ENCODE measurements at regions not wholly inside any gene's neighbourhood (a gene's known extent, or its start where the extent isn't known, plus 50 kb on each side); places are given as distances from the start of the nearest gene placed in this dataset.

DNA sequence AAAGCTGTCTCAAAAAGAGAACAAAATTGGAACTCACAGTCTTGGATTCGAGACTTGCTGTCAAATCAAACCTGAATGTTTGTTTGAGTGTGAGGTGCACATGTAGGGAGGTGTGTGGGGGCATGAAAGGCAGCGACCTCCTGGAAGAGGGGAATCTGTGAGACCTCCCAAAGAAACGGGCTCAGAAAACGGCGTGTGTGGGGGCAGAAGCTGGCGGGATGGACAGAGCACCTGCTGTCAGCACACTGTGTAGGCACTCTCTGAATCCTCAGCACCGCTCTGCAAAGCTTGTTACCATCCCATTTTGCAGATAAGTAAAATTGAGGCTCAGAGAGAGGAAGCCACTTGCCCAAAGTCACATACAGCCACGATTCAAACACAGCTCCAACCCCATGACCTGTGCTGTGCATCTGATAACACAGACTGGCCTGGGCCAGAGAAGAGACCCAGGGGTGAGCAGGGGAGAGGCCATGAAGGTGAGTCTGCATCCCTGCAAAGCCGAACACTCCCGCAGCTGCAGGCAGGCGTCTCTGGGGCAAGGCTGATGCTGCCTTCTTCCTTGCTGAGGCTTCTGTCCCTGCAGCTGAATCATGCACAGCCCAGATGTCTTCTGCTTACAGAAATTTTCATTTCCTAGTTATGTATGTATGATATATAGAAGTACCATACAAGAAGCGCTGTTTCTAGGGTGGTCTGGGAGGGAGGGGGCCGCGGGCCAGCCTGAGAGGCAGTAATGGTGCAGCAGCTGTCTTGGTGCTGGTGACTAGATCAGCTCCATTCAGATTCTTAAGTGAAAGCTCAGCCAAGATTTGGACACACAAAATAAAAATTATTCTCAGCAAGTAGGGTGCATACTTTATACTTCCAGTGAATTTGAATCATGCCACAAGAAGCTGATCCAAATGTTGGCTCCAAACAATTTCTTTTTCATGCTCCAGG is 67.3 kb upstream of the SHISAL1 start:
- ChIA-PET CTCF (no interaction called here), POLR2A (no interaction called here)
- H3K9ac ChIP-seq (replicated peaks; ENCODE audit: extremely low read depth, insufficient read depth, low read length): no peak overlapping the region
- no peak overlapping the region for H3K4me3 ChIP-seq (replicated peaks in 1 of 3; ENCODE audit: insufficient read depth in 1 of 3, low read depth in 1 of 3, low read length in 3 of 3)
- intact Hi-C loops (cut with micrococcal nuclease): loop anchor here (1.0 kb wide), 1 partner anchor 14 kb away; no protein-coding TSS in a partner anchor
- TF ChIP-seq POLR2AphosphoS5 (IDR thresholded peaks at IDR 0.05; ENCODE audit: insufficient read depth, low read depth, low read length): no peak
- no peak for TF ChIP-seq FOS (IDR thresholded peaks at IDR 0.05; ENCODE audit: borderline replicate concordance, insufficient read depth, low read length)
- TF ChIP-seq EZH2 (IDR thresholded peaks at IDR 0.05; ENCODE audit: borderline replicate concordance, low read depth, low read length, severe bottlenecking): no peak
- TF ChIP-seq POLR2A (IDR thresholded peaks at IDR 0.05; ENCODE audit: low read depth, low read length): no peak
- no peak for TF ChIP-seq GATA2 (IDR thresholded peaks at IDR 0.05; ENCODE audit: insufficient read depth, insufficient read length, low read depth, low read length)
- TF ChIP-seq, protein P1, sequence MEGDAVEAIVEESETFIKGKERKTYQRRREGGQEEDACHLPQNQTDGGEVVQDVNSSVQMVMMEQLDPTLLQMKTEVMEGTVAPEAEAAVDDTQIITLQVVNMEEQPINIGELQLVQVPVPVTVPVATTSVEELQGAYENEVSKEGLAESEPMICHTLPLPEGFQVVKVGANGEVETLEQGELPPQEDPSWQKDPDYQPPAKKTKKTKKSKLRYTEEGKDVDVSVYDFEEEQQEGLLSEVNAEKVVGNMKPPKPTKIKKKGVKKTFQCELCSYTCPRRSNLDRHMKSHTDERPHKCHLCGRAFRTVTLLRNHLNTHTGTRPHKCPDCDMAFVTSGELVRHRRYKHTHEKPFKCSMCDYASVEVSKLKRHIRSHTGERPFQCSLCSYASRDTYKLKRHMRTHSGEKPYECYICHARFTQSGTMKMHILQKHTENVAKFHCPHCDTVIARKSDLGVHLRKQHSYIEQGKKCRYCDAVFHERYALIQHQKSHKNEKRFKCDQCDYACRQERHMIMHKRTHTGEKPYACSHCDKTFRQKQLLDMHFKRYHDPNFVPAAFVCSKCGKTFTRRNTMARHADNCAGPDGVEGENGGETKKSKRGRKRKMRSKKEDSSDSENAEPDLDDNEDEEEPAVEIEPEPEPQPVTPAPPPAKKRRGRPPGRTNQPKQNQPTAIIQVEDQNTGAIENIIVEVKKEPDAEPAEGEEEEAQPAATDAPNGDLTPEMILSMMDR (IDR thresholded peaks at IDR 0.05; ENCODE audit: extremely low read depth in 1 of 2, insufficient read depth in 1 of 2, low read depth in 1 of 2, low read length in 2 of 2): no peak
- TF ChIP-seq MYC (IDR thresholded peaks at IDR 0.05; ENCODE audit: low read depth, low read length): no peak
- TF ChIP-seq JUN (IDR thresholded peaks at IDR 0.05; ENCODE audit: borderline replicate concordance, insufficient read depth, insufficient read length, low read depth): no peak
- TF ChIP-seq, protein P2, sequence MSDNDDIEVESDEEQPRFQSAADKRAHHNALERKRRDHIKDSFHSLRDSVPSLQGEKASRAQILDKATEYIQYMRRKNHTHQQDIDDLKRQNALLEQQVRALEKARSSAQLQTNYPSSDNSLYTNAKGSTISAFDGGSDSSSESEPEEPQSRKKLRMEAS (IDR thresholded peaks at IDR 0.05; ENCODE audit: insufficient read depth, insufficient read length): no peak
- H3K27ac ChIP-seq (ENCODE audit: insufficient read depth, low read depth, low read length): no peak overlapping the region
- H3K36me3 ChIP-seq (ENCODE audit: control insufficient read depth in 2 of 2, extremely low read depth in 1 of 2, insufficient read depth in 2 of 2, low read length in 2 of 2): no peaks in the 10 kb centered on the region
- H4K20me1 ChIP-seq (replicated peaks; ENCODE audit: control insufficient read depth, extremely low read depth, insufficient read depth, low read length): no peaks in the 10 kb centered on the region
- dilution Hi-C loops (cut with MboI; ENCODE audit: extremely low pct_ligation_motif_present, low sequenced_read_pairs): no loop called here
- no peak overlapping the region for H2AFZ ChIP-seq (ENCODE audit: low read depth, low read length)
- no peaks in the 10 kb centered on the region for H3K9me3 ChIP-seq (replicated peaks; ENCODE audit: control insufficient read depth, insufficient read depth, low read length)
- no peak for FAIRE-seq
- no peaks in the 10 kb centered on the region for H3K4me1 ChIP-seq (ENCODE audit: control insufficient read depth, extremely low read depth, insufficient read depth, low read length)
- no TSS peak for BruUV-seq (replicated peaks)
- no peak for DNase-seq (ENCODE audit: low read depth, low spot score)
- H3K79me2 ChIP-seq (ENCODE audit: control insufficient read depth, insufficient read depth, low read length): no peaks in the 10 kb centered on the region
- no peak overlapping the region for H3K4me2 ChIP-seq (ENCODE audit: insufficient read depth, low read length)
- H3K27me3 ChIP-seq (ENCODE audit: control insufficient read depth in 2 of 2, insufficient read depth in 2 of 2, low read length in 2 of 2): no peaks in the 10 kb centered on the region
- no peaks in the 10 kb centered on the region for H3K9me1 ChIP-seq (replicated peaks; ENCODE audit: control insufficient read depth, extremely low read depth, insufficient read depth, low read length)

All from endothelial cell of umbilical vein (primary cell).